HepG2 (cell line): ENCODE measurements at regions not wholly inside any gene's neighbourhood (a gene's known extent, or its start where the extent isn't known, plus 50 kb on each side); places are given as distances from the start of the nearest gene placed in this dataset.

ENCODE experiments used
- CEBPB ChIP-seq: IDR thresholded peaks from 2 replicates; pipeline ENCODE4 v1.6.1; 2011; ENCODE audit warnings: low read depth, low read length, improper control_type of control experiment, borderline replicate concordance
- EP300 ChIP-seq, 3 experiments: sonication (generic) in 1 of 3; formaldehyde crosslinking in 1 of 3; IDR thresholded peaks; 2 replicates each; pipeline versions ENCODE4 v1.5.1 to v1.6.1; 2011 to 2020; ENCODE audit warnings: low read depth in 2 of 3, low read length in 2 of 3, borderline replicate concordance in 1 of 3, improper control_type of control experiment in 1 of 3, mild to moderate bottlenecking in 1 of 3, missing genetic modification reagents in 1 of 3, moderate library complexity in 1 of 3
- HNRNPL ChIP-seq: fragments of 200-400 bp; formaldehyde crosslinking; IDR thresholded peaks from 2 replicates; pipeline ENCODE4 v1.6.1; 2017; ENCODE audit warnings: mild to moderate bottlenecking, low read depth, low read length
- JUND ChIP-seq: sonication (generic); formaldehyde crosslinking; IDR thresholded peaks from 2 replicates; pipeline ENCODE4 v1.8.0; 2022; ENCODE audit warnings: mild to moderate bottlenecking, missing genetic modification reagents
- REST ChIP-seq, 2 experiments: IDR thresholded peaks; 2 replicates each; pipeline ENCODE4 v1.6.1; 2011 to 2012; ENCODE audit warnings: low read length in 2 of 2, borderline replicate concordance in 1 of 2, low read depth in 1 of 2, mild to moderate bottlenecking in 1 of 2, moderate library complexity in 1 of 2
- SRF ChIP-seq: IDR thresholded peaks from 2 replicates; pipeline ENCODE4 v1.6.1; 2011; ENCODE audit warnings: mild to moderate bottlenecking, low read depth, low read length, moderate library complexity
- ZBTB7A ChIP-seq: sonication (generic); formaldehyde crosslinking; IDR thresholded peaks from 2 replicates; pipeline ENCODE4 v1.8.0; 2022; ENCODE audit warnings: mild to moderate bottlenecking, missing genetic modification reagents
- ZNF3 ChIP-seq: IDR thresholded peaks from 2 replicates; pipeline ENCODE4 v1.7.0; 2017; ENCODE audit warnings: inconsistent platforms
- ZNF407 ChIP-seq: sonication (generic); formaldehyde crosslinking; IDR thresholded peaks from one replicate; pipeline ENCODE4 v1.5.1; 2020; ENCODE audit warnings: mild to moderate bottlenecking, missing genetic modification reagents; ENCODE audit errors: not compliant biosample characterization
- ZNF644 ChIP-seq: IDR thresholded peaks from 2 replicates; pipeline ENCODE4 v1.6.1; 2016; ENCODE audit warnings: low read depth
- ZNF724P ChIP-seq: sonication (generic); formaldehyde crosslinking; IDR thresholded peaks from 2 replicates; pipeline ENCODE4 v1.8.0; 2022; ENCODE audit warnings: missing genetic modification reagents, borderline replicate concordance
- TF ChIP-seq, protein P1 (sequence below): fragments of 450-650 bp; IDR thresholded peaks from 2 replicates; pipeline ENCODE4 v1.6.1; 2016
- TF ChIP-seq, protein P2 (sequence below): sonication (generic); formaldehyde crosslinking; IDR thresholded peaks from 2 replicates; pipeline ENCODE4 v1.5.0; 2020; ENCODE audit warnings: missing genetic modification reagents

DNA sequence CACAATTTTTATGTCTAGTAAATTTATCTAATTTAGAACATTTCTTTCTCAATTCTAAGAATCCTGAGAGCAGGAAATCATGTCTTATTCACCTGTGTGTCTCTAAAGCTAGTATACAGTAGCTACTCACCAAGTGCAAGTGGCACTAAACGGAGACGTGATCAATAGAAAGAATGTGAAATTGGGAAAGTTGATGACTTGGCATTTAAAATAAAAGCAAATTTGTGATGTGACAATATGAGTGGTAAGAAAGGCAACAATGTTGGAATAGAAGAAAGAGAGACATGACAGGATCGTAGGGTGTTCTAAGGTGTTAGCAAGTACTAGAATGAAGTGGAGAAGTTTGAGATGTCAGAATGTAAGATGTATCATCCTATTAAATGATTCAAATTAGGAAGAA lies 725.9 kb downstream of the BCKDHB start:
- TF ChIP-seq, protein P1, sequence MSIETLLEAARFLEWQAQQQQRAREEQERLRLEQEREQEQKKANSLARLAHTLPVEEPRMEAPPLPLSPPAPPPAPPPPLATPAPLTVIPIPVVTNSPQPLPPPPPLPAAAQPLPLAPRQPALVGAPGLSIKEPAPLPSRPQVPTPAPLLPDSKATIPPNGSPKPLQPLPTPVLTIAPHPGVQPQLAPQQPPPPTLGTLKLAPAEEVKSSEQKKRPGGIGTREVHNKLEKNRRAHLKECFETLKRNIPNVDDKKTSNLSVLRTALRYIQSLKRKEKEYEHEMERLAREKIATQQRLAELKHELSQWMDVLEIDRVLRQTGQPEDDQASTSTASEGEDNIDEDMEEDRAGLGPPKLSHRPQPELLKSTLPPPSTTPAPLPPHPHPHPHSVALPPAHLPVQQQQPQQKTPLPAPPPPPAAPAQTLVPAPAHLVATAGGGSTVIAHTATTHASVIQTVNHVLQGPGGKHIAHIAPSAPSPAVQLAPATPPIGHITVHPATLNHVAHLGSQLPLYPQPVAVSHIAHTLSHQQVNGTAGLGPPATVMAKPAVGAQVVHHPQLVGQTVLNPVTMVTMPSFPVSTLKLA, result no peak
- TF ChIP-seq SRF (no peak), CEBPB (no peak), ZNF644 (CRISPR knock-in tag) (no peak), HNRNPL (no peak), ZNF407 (CRISPR knock-in tag) (no peak), ZNF724P (no peak), ZBTB7A (CRISPR knock-in tag) (no peak), JUND (CRISPR knock-in tag) (no peak), EP300 (IDR thresholded peaks at IDR 0.05; ENCODE audit: low read depth in 2 of 2, low read length in 2 of 2) (no peak), EP300 (CRISPR knock-in tag; IDR thresholded peaks at IDR 0.05; ENCODE audit: borderline replicate concordance) (no peak), ZNF3 (no peak), REST (IDR thresholded peaks at IDR 0.05; ENCODE audit: borderline replicate concordance in 1 of 2, low read depth in 1 of 2, low read length in 2 of 2) (no peak)
- TF ChIP-seq, protein P2, sequence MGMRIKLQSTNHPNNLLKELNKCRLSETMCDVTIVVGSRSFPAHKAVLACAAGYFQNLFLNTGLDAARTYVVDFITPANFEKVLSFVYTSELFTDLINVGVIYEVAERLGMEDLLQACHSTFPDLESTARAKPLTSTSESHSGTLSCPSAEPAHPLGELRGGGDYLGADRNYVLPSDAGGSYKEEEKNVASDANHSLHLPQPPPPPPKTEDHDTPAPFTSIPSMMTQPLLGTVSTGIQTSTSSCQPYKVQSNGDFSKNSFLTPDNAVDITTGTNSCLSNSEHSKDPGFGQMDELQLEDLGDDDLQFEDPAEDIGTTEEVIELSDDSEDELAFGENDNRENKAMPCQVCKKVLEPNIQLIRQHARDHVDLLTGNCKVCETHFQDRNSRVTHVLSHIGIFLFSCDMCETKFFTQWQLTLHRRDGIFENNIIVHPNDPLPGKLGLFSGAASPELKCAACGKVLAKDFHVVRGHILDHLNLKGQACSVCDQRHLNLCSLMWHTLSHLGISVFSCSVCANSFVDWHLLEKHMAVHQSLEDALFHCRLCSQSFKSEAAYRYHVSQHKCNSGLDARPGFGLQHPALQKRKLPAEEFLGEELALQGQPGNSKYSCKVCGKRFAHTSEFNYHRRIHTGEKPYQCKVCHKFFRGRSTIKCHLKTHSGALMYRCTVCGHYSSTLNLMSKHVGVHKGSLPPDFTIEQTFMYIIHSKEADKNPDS (CRISPR knock-in tag), result no peak
